GM19043 (cell line): ENCODE measurements at regions not wholly inside any gene's neighbourhood (a gene's known extent, or its start where the extent isn't known, plus 50 kb on each side); places are given as distances from the start of the nearest gene placed in this dataset.
"Not testable (repeated sequence)": the region's sequence is repeated elsewhere in the genome, so short reads cannot be mapped to it uniquely, and the experiment has no call there.

Source experiments
- ATAC-seq: cut with Tn5 transposase; IDR thresholded peaks from one replicate; pipeline ENCODE4 v1.9.1; 2021; ENCODE audit warnings: low read depth; ENCODE audit not compliant: unreplicated experiment

DNA sequence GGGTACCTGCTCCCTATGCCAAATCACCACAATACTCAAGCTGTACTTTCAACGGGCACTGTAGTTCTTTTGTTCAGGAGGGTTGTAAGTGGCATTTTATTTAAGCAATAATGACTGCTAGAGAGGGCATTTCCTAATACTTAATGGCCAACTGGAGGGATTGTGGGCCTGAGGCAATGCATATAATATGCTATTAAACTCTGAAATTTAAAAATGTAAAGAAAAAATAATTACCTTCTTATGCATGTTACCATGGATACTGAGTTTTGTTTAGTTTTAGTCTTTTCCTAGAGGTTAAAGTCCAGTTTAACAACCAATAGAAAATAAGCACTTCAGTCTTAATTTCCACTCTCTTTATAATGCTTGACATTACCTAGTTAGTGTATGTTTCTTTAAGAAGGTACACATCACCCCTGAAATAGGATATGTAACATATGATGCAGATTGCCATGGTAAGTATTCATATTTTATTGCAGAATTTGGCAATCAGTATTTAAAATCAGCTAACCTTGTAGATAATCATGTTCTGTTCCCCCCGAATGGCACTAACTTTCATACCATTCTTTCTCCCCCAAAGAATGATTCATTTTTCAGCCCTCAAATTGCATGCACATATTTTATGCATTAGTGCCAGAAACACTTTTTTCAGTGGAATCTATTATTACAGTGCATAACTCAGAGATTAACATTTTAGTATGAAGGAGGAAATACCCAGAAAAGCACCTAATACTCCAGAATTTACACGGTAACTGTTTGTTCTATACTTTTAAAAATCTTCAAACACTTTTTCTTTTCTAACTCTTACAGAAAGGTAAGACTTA is 90.3 kb upstream of the ZNF438 start:
- ATAC-seq: no peak

DNA sequence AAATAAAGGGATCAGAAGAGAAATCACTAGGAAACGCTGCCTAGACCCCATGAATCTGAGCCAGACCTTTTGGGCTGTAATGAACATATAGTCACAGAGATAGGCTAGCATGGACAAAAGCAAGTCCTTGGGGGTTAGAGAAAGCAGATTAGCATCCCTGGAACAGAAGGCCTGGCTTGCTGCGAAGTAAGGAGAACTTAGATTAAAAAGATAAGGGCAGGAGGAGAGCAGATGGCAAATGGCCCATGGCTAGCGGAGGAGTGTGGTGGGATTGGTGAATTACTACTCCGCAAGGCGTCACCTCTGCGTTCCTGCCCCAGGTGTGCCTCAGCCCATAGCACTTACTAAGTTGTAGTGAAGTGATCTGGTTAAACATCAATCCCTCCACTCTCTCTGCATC is 92.3 kb upstream of the ZNF438 start:
- ATAC-seq: no peak

- ATAC-seq: no peak
These were observed 93.2 kb upstream of the ZNF438 start for GRCh38 chr10:31124852-31125251.

- no peak for ATAC-seq
These were observed 94.1 kb upstream of the ZNF438 start for GRCh38 chr10:31125789-31126188.

DNA sequence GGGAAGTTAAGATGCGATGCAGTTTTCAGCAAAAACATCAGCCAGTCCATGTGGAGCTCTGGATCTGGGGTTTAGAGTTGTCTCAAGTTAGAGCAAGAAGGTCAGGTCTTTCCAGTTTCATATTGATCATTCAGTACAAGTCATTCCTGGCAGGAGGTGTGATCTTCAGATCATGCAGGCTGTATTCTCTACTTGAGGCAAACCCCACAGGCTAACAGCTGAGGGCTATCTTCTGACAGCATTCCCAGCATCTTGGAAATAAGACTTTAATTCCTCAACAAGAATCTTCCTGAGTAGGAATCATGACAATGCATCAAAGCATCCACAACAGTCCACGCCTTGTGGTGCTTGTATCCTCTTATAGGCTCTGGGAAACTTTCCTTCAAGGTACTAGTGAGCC is 94.9 kb upstream of the ZNF438 start:
- ATAC-seq: no peak

DNA sequence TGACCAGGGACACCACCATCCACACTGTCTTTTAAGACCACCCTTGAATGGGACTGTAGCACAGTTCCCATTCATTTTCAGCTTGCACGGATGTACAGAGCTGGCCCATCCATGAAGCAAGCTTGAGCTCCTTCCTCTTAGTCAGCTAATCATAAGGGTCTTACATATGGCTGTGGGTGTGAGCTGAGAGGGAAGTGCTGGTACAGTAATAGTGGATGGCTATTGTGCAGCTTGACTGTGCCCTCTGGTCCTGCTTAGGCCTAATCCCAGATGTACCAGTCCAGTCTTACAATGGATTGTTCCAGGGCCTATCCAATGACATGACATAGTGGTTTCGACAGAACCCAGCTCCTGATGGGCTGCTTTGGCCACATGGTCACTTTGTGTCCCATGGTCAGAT is 96.9 kb upstream of the ZNF438 start:
- ATAC-seq: no peak

GRCh38 chr10:31129271-31129670 is 97.6 kb upstream of the ZNF438 start:
- ATAC-seq: no peak

DNA sequence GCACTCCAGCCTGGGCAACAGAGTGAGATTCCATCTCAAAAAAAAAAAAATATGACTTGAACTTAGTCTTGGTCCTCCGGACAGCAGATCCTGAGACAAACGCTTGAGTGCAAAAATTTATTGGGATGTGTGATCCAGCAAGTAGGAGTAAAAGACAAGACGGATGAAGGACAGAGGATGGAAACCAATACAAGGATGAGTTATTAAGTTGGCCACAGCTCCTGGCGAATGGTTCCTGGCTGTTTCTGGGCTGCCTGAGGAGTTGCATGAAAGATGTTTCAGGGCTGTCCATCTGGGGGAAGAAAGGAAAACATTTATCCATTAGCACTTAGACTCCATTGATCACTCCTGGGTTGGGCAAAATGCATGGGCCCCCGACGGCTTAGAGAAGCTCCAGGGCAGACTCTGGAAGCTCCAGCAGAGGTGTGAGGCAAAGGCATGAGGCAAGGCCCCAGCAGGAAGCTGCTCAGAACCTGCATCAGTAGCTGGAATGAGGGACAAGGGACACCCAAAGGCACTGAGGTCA is 98.3 kb upstream of the ZNF438 start:
- no peak for ATAC-seq

- ATAC-seq: no peak
These were observed 98.7 kb upstream of the ZNF438 start for GRCh38 chr10:31130406-31130805.

- no peak for ATAC-seq
These were observed 99.6 kb upstream of the ZNF438 start for GRCh38 chr10:31131251-31131650.

- no peak for ATAC-seq
These were observed 101.1 kb upstream of the ZNF438 start for GRCh38 chr10:31132681-31133244.

DNA sequence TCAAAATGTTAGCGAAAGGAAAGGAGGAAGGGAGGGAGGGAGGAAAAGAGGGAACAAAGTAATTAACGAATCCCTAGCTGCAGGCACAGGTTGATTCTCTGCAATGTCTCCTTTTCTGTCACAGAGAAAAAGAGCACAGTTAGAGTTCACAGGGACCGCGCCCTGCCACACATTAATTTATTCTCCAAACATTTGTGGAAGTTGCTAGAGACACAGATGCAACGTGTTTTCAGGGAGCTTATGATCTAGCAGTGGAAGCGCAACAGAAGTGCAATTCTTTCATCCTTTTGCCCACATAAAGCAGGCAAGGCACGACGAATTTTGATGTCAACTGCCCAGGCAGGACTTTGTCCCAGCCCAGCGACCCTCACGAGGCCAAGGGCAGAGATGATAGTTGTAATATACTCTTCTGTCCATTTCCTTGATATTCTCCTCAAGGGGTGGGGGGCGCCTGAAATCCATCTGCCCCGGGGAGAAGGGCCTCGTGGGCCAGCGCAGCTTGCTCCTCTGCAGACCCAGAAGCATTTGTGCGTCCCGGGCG is 101.7 kb upstream of the ZNF438 start:
- ATAC-seq: no peak

DNA sequence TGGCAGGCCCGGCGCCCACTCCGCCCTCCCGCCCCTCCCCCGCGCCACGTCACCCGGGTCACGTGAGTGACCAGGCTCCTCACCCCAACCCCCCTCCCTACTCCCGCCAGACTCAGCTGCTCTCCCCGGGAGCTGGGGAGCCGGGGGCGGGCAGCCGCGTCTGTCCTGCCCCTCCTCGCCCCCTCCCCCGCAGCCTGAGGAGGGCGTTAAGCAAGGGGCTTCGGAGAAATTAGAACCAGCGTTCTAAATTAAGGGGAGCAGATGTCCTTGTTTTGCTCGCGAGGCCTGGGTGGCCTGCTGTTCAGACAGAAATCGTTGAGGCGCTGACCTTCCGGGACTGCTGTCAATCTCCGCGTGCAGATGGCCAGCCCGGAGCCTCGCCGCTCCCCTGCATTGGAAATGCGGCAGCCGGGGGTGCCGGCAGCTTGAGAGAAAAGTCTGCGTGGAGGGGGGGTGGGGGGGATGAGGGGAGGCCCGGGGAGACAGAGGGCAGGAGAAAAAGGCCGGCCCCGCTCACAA is 102.2 kb upstream of the ZNF438 start:
- peak; percentile 61 for ATAC-seq

GRCh38 chr10:31134311-31134952 is 102.8 kb upstream of the ZNF438 start:
- peak; percentile 14 for ATAC-seq

GRCh38 chr10:31135171-31135570 is 103.5 kb upstream of the ZNF438 start:
- ATAC-seq: no peak

DNA sequence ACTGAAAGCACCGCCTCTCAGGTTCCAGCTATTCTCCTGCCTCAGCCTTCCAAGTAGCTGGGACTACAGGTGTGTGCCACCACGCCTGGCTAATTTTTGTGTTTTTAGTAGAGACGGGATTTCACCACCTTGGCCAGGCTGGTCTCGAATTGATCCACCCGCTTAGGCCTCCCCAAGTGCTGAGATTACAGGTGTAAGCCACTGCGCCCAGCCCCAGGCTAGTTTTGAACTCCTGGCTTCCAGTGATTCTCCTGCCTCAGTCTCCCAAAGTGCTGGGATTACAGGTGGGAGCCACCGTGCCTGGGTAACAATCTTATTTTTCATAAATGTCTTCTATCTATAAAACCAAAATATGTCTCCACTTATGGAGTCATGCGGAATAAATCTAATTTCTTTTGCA is 104.1 kb upstream of the ZNF438 start:
- not testable (repeated sequence) for ATAC-seq

DNA sequence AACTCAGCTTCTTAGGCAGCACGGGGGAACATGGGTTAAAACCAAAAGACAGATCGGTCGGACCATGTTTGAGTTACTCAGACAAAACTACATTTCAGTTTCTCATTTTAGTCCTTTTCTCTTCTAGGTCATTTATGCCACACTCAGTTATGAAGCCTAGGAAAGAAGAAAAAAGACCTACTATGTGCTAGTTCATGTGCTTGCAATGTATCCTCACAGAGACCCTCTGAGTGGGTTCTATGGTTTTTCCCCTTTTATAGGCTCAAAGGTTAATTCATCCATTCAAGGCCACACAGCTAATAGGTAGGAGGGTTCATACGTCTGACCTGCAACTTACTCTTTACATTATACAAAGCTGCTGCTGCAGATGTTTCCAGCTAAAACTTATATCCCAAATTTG is 104.7 kb upstream of the ZNF438 start:
- no peak for ATAC-seq

DNA sequence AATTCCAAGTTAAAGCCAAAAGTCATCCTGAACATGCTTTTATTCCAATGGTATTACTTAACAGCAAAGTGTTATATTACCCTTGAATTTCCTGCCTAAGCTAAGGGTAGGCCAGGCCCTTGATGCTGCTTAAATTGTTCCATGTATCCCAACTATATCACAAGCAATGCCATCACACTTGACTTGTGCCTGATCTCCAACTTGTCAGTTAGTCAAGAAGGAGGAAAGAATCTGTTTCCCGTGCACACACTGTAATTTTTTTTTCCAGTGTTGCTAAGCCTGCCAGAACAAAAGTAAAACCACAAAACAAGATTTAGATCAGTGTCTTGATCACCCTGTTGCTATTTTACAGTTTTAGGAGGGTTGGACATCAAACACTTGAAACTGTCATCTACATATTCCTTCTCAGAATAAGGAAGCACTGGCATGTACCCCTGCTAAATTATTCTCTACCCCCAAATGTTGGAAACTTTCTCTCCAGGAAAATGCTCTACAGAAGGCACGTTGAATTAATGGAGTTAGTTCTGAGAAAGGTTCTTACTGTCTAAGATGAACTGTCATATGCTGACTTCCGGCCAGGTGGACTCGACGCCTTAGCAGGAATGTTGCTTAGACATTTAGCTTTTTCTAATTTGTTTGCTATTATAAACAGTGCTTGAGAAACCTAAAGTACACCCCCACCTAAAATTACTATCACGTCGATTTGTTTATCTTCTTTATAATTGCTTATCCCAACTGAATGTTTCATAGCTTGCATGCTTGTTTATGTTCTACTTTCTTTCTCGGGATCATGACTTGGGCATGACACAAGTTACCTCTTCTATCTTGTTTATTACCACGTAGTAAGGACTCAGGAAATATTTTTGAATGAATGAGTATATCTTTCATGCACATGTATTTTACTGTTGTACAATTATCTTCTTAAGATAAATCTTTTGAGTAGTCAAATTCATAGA is 105.5 kb upstream of the ZNF438 start:
- no peak for ATAC-seq

- ATAC-seq: no peak
These were observed 106.4 kb upstream of the ZNF438 start for GRCh38 chr10:31138026-31138553.

DNA sequence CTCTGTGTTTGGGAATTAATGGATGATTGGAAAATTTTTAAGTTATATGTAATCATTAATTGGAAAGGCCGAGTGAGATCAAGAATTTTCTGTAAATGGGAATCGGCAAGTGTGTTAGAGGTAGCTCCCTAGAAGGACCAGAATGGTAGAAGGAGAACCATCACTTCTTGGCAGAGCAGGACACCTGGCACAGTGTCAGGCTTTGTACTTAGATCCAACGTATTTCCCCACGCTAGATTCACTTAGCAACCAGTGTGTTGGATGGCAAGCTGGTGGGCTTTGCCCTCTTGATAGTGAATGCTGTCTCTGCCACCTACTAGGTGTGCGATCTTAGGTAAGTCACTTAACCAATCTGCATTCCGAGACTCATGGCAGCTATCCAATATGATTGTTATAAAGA is 107.8 kb upstream of the ZNF438 start:
- no peak for ATAC-seq
